GM13976 (cell line): ENCODE measurements at regions not wholly inside any gene's neighbourhood (a gene's known extent, or its start where the extent isn't known, plus 50 kb on each side); places are given as distances from the start of the nearest gene placed in this dataset.

Experiments
- DNase-seq: peaks from one replicate; pipeline ENCODE4 v3.0.0; 2012; ENCODE audit warnings: low spot score
- in situ Hi-C: fragments of 300-500 bp; cut with MboI; formaldehyde crosslinking; loops from one replicate; pipeline ENCODE4 v1.12.0; 2022; ENCODE audit warnings: low sequenced_read_pairs, mixed read lengths, inconsistent platforms; ENCODE audit not compliant: unreplicated experiment
- TF ChIP-seq, protein P1 (sequence below): IDR thresholded peaks from 2 replicates; pipeline ENCODE4 v1.5.1; 2012; ENCODE audit warnings: borderline replicate concordance, mild to moderate bottlenecking; ENCODE audit not compliant: insufficient read depth; ENCODE audit errors: extremely low read depth, missing control alignments, control extremely low read depth

DNA sequence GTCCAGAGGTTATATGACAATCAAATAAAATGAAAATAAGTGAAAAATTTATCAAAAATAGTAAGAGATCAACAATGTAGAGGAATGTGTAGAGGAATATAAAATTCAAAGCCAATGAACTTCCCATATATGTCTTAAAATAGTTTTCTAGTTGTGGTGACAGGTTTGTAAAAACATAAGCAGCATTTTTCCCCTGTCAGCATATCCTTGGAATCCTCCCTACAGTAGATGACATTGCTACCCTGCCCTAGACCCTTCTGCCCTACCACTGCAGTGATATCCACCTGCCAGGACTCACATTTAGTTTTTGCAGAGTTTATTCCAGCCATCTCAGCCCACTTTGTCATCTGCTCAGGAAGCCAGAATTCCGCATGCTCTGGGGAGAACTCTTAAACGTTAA, 842.0 kb downstream of the RPS29 start:
- in situ Hi-C loops: no loop called here
- DNase-seq: no peak
- TF ChIP-seq, protein P1, sequence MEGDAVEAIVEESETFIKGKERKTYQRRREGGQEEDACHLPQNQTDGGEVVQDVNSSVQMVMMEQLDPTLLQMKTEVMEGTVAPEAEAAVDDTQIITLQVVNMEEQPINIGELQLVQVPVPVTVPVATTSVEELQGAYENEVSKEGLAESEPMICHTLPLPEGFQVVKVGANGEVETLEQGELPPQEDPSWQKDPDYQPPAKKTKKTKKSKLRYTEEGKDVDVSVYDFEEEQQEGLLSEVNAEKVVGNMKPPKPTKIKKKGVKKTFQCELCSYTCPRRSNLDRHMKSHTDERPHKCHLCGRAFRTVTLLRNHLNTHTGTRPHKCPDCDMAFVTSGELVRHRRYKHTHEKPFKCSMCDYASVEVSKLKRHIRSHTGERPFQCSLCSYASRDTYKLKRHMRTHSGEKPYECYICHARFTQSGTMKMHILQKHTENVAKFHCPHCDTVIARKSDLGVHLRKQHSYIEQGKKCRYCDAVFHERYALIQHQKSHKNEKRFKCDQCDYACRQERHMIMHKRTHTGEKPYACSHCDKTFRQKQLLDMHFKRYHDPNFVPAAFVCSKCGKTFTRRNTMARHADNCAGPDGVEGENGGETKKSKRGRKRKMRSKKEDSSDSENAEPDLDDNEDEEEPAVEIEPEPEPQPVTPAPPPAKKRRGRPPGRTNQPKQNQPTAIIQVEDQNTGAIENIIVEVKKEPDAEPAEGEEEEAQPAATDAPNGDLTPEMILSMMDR: no peak

DNA sequence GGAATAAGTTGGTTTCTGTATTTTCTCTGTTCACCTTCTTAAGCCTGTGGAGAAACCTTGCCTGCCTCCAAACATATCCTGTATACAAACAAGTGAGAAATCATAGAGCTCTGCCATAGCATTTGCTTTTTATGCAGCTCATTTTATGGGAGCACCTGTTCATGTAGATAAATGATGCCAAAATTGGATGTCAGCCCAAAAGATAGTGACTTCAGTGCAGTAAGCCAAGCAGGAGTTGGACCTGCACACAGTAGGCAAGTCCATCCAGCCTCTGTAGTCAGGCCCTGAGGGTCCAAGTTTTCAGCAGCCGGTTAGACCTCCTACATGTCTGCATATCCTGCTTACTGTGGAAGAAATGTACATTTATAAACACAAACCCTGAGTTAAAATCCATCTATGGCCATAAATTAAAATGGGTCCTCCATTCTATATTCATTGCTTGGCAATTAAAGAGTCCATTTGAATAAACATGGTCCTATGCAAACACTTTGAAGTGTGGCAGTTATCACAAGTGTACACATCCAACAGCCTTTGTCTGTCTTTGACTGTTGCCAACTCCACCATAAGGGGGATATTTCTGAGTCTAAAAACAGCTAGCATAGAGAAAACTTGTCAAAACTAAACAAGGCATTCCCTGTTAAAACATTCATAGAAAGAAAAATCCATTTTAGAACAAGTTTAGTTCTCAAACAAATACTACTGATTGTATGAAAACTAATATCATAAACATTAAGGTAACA, 847.8 kb downstream of the RPS29 start:
- TF ChIP-seq, protein P1: no peak
- DNase-seq: no peak
- in situ Hi-C loops: no loop called here

DNA sequence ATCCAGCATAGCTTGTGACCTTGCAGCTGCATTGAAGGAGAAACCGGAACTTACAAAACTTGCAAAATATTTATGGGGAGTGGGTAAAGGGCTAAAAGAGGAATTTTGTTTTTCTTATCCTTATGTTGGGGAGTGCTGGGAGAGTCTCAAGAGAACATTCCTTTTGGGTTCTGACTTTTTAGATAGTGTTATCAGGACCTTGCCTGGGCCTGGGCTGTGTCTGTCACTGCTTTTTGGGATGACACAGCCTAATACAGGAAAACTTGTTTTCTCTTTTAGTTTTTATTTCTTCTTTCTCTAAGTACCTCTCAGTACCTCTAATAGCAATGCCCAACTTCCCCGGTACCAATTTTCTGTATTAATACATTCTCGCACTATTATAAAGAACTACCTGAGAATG, 850.6 kb downstream of the RPS29 start:
- in situ Hi-C loops: no loop called here
- DNase-seq: no peak
- TF ChIP-seq, protein P1: no peak

DNA sequence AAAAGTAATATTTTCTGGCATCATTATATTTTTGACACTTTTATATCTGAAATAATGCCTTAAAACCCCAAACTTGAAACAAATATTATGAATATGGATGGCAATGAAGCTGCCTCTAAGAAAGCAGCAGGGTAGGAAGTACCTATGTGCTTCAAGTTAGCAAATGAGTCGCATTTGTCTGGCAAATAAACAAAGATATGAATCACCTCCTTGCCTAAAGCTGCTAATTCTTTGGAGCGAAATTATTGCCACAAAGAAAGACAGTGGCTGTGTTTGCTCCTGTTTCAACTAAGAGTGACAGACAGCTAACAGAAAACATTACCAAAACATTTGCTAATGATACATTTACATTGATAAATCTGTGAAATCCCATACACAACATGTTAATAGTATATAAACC, 854.9 kb downstream of the RPS29 start:
- DNase-seq: no peak
- in situ Hi-C loops: no loop called here
- TF ChIP-seq, protein P1: no peak

DNA sequence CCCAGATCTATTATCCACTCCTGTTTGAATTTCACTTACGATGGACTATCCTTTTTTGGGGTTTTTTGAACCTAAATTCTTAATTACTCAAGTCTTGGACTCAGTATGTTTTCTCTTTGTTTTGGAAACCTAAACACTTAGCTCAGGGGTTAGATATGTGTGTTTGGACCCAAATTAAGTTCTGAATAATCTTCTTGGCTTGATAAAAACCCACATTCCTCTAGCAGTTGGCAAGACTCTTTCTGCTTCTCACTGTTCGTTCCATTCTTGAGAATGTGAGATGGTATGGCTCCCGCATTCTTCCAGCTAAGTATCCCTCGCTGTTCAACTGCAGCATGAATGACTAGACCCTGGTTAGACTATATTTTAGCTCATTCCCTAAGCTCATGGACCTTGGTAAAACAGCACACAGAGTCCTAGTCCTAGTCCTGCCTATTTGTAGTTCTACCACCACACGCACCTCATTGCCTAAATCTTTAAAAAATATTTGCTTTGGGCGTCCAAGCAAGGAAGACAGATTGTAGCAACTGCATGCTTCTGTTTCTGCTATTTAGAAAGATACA, 860.0 kb downstream of the RPS29 start:
- TF ChIP-seq, protein P1: no peak
- in situ Hi-C loops: no loop called here

DNA sequence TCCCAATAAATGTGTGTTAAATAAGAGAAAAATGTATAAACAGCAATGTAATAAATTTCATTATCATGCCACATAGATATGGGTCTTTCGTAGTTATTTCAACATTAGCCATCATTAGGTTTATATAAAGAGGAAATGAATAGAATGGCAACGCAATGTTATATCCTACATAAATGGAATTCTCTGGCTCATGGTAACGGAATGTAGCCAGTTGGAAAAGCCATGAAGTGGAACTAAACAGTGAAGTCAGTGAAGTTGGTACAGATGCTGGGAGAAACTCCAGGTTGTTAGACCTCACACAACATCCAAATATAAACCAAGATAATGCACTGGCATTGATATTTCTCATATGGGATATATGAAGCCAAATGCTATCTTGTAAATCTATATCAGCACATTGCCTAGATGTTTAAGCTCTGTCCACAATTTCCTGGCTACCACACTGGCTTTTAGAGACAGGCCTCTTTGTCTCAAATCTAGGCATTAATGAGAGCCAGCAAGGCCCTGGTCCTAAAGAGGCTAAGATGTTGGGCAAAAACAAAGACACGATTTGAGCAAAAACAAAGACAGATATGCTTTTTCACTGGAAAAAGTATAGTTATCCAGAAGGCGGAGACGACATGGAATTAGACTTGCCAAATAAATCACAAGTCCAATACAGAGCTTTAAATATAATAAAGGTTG, 861.0 kb downstream of the RPS29 start:
- DNase-seq: no peak
- in situ Hi-C loops: no loop called here
- TF ChIP-seq, protein P1: no peak

More for the DNA sequence above, 860.0 kb downstream of the RPS29 start:
- DNase-seq: no peak
